ENCODE measurements at regions not wholly inside any gene's neighbourhood (a gene's known extent, or its start where the extent isn't known, plus 50 kb on each side); places are given as distances from the start of the nearest gene placed in this dataset.

DNA sequence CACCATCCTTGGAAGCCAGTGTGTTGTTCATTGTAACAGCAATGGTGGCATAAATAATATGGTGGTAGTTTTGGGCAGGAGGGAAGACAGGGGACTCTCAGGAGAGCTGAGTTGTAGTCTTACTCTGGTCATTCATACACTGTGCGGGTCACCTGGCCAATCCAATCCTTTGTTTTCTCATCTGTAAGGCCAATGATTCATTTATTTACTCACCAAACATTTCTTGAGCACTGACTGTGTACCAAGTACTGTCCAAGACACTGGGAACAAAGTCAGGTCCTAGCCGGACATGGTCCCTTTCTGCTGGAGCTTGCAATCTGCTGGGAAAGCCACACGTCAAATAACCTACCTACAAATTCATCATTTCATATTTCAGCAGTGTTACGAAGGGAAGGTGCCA, 302.7 kb downstream of the CYP26B1 start:
- DNase-seq (ENCODE audit: low read depth in 2 of 2) = no peak

DNA sequence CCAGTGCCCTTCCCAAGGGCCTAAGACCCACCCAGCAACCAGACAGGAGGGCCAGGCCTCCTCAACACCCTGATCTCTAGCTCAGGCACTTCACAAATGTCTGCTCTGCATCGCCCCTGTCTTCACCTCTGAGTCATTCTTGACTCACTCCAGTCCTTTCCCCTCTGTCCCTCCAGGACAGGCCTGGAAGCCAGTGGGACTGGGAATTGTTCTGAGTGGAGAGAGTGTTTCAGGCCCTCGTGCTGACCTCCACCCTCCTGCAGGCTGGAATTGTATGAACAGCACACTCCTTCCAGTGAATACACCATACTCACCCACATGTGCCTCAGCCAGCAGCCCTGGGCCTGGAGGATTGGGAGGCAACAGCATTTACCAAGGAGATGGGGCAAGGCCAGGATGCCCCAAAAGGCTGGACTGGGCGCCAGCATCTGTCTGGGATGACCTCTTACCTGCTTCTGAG, 304.2 kb downstream of the CYP26B1 start:
- peak in 1 of 2 donors; percentile 61 for DNase-seq (ENCODE audit: low read depth in 2 of 2)

DNA sequence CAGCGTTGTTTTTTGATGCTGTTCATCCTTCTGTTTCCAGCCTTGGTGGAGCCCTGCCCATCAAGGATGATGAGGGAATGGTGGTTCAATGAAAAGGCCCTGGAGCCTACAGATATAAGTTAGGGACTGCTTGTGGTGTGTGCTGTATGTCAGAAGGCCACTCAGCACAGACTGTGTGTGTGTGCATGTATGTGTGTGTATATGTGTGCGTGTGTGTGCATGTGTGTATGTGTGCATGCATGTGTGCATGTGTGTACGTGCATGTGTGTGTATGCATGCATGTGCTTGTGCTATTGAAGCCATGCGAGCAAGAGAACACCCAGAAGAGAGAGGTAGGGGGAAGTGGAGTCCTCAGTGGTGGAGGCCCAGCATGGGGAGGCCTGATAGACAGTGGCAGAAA, 304.9 kb downstream of the CYP26B1 start:
- DNase-seq (ENCODE audit: low read depth in 2 of 2) = no peak

DNA sequence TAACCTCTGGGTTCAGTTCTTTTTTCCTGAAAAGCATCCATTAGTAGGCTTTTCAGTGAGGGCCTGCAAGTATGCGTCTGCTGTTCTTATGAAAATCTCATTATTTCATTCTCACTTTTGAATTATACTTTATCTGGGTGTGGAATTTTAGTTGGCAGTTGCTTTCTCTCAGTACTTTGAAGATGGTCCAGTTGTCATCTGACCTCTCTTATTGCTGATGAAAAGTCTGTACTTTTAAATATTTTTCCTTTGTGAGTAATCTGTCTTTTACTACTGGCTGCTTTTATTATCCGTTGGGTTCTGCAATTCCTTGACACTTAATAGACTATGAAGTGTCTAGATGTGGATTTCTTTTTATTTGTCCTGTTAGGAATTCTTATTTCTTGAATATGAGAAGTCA, 307.8 kb downstream of the CYP26B1 start:
- no peak for DNase-seq (ENCODE audit: low read depth in 2 of 2)

DNA sequence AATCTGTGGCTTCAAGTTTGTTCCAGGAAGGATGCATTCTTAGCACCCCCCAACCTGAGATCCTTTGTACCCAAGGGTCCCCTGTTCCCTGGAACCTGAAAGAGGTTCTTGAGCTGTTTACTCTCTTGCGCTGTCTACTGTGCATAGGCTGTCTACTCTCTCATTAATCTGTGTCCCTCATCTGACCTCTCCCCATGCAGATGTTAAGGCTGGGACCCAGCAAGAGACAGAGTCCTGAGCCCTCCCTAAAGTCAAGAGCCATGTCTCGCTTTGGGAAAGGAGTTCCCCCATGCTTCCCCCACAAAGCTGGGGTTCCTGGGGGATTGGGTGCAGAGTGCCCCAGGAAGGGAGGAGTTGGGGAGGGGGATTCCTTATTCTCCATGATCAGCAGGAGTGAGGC, 312.9 kb downstream of the CYP26B1 start:
- no peak for DNase-seq (ENCODE audit: low read depth in 2 of 2)

DNA sequence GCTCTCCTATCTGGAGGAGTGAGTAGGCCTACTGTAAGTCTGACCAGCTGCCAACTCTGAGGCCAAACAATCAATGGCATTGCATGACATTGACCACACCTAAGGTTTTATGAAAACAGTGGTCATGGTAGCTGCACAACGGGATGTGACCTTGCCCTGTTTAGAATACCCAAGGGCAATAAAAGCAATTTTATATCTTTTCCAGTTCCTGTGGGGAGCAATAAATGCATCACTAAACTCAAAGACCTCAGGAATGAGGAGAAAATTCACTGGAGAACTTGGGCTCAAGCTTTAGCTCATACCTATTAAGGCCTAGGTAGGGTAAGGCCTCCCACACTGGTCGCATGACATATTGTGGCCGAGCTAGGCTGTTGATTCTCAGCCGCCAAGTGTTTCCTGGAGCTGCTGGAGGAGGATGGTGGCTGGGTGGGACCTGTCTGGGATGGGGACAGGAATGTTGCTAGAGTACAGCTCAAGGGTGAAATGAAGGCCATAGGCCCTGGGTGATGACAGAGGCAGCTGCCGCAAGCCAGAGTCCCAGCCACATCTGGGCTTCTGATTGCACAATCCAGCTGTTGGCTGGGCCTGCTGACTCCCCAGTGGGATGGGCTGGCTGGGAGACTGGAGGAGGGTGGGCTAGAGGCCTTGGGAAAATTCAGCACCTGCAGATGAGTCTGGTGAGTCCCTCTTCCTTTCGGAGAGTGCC, 313.7 kb downstream of the CYP26B1 start:
- no peak for DNase-seq (ENCODE audit: low read depth in 2 of 2)

DNA sequence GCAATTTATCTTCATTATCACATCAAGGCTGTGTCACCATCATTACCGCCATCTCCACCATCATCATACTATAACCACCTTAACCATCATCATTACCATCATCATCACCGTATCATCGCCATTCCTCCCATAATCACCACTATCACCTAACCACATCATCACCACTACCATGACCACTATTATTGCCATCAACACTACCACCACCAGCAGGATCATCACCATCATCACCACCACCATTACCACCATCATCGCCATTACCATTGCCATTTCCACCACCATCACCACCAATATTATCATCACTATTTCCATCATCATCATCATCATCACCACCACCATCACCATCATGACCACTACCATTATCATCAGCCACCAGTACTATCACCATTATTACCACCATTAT, 314.4 kb downstream of the CYP26B1 start:
- no peak for DNase-seq (ENCODE audit: low read depth in 2 of 2)

DNA sequence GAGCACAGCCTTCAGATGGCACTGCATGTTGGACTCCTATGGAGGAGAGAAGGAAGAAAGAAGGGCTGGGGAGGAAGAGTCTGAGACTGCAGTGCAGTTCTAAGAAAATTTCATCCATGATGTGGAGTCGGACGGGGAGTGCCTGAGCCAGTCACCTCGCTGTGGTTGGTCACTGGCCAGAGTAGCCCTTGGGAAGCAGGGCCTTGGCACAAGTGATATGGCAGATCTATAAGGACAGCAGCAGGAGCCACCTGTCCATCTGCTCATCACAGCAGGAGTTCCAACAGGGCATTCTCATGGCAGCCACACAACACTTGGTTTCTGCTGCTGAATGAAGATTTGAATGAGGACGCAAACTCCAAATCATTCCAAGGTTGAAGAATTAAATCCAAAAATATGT, 314.8 kb downstream of the CYP26B1 start:
- no peak for DNase-seq (ENCODE audit: low read depth in 2 of 2)

DNA sequence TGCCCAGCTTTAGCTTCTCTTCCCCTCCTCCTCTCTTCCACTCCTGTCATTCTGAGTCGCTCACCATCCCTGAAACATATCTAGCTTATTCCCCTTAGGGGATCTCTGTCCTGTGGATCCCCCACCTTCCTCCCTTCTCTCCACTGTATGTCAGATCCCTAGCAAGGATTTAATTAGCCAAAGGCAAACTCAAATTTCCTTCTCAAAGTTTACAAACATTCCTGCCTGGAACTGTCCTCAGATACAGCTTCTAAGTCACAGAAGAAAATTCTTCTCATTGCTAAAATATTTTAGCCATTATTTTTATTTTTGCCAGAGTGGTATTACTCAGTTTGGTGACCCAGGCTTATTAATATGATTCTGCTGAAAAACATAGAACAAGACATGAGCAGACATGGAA, 315.3 kb downstream of the CYP26B1 start:
- DNase-seq (ENCODE audit: low read depth in 2 of 2) = no peak

DNA sequence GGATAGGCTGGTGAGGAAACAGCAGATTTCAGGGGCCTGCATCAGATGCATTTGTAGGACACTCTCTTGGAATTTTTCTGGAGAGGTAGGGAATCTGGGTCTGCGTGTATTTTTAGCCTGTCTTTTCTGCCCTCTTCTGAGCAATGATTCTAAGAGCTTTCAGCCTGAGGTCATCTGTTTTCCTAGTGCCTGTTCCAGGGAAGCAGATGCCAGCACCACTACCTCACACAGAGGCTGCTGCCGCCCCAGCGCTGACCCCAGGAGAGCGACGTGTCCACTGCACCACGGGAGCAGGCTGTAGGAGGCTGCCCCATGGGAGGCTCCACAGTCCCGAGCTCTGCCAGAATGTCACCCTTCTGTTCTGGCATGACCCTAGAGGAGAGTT, 316.5 kb downstream of the CYP26B1 start:
- DNase-seq (ENCODE audit: low read depth in 2 of 2) = no peak

DNA sequence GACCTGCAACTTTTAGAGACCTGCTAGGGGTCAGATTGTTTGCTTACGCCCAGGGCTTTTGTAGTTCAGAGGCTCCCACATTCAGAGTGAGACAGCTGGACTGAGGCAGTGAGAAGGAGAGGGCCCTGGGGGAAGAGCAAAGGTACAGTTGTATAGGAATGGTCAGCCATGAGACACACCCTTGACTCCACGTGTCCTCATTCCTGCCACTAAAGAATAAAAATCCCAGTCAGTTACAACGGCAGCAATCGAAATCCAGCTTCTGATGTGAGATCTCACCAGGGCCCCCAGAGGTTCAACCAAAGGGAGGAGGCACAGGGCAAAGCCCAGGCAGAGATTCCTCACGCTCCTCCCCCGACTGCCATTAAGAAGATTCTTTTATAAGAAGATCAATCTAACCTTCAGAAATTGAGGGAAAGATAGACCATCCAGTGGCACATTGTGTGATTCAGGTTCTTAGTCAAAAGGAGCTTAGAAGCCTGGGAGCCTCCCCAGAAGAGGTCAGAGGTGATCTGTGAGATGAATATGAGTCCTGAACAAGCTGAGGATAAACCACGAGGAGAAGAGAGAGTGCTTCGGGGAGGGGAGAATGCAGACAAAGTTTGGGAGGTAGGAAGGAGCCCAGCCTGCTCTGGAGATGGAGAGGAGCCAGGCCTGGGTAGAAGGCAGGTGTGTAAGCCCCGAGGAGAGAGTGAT, 317.0 kb downstream of the CYP26B1 start:
- no peak for DNase-seq (ENCODE audit: low read depth in 2 of 2)

DNA sequence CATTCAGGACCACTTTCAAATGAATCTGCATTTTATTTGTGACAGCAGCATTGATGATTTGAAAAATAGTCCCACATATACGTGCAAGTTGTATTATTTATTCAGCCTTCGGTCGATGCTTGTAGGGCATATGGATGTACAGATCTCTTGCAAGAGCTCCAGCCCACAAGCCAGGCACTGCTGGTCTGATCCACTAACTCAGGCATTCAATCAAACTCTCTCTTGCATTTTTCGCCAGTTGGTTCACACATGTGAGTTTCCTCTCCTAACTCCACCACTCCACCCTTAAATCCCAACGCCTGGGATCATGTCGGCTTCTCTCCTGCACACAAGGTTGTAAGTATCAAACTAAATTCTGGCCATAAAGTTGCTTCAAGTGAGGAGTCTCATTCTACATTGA, 318.7 kb downstream of the CYP26B1 start:
- DNase-seq (ENCODE audit: low read depth in 2 of 2) = no peak

DNA sequence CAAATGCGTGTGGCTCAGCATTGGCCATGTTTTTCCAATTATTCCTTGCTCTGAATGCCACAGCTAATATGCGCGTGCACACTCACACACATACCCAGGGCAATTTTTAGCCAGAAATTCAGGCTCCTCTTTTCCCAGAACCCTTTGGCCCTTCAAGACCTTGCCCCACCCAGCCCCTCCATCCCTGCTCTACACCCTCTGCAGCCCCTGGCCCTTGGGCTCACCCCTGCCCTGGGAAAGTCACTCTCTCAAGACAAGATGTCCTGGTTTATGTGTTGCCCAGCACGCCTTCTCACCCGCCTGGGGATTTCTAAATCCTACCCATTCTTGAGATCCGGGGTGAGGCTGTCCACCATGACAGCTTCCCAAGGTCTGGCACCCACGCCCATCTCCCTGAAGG, 319.7 kb downstream of the CYP26B1 start:
- DNase-seq (ENCODE audit: low read depth in 2 of 2) = no peak

DNA sequence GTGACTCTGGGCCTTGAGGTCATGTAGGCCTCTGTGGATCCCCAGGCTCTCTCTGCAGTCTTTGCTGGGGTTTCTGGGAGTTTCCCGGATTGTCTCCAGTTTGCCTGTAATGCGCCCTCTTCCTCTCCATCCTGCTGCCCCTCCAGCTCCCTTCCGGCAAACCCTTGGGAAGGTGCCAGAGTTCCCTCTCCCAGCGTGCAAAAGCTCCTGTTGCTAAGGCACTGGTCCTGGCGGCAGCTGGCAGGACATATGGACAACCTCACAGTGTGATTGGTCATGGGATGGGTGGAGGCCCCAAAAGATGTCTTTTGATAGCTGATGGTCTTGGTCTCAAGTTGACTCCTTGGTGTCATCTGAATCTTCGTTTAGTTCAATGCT, 320.1 kb downstream of the CYP26B1 start:
- DNase-seq (ENCODE audit: low read depth in 2 of 2) = no peak

DNA sequence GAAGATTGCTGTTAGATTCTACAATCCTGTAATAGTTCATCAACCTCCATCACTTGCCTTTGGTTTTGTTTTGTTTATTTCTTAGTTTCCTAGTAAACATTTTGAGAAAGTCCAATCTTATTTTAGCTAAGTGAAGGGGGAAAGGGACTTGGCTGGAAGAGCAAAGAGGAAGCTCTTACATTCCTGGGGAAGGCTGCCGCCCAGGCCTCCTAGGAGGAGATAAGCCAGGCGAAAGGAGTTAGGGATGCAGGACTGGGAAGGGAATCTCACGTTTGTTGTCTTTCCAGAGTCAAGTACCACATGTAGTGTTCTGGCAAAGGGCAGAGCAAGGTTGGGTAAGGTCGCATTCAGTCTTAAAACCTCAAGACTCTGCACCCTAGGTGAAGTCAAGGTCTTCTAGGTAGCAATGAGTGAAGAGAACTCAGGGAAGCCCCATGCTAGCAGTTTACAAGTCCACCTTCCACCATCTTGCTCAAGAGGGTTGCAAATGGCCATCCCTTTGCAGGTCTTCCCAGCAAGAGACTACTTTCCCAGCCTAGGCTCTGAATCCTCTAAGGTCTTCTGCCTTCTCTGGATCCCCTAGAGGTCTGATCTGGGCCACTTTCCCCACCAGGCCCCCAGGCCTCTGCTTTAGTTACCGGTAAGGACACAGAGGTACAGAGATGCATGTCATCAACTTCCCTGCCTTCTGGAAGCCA, 320.7 kb downstream of the CYP26B1 start:
- no peak for DNase-seq (ENCODE audit: low read depth in 2 of 2)

DNA sequence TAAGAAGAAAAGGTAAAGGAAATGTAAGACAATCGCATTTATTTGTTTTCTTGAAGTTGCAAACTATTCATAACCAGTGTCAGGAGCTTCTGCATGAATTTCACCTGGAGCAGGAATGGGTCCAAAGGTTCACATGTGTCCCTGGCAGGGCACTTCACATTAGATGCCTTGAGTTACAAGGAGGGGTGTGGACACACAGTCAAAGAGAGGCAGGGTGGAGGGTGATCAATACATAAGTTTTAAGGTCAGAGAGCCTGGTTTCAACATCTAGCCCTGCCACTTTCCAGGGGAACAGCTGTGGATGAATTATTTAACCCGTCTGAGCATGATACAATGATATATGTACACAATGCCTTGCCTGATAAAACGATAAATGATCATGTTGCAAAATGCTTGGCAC, 321.4 kb downstream of the CYP26B1 start:
- DNase-seq (ENCODE audit: low read depth in 2 of 2) = no peak

DNA sequence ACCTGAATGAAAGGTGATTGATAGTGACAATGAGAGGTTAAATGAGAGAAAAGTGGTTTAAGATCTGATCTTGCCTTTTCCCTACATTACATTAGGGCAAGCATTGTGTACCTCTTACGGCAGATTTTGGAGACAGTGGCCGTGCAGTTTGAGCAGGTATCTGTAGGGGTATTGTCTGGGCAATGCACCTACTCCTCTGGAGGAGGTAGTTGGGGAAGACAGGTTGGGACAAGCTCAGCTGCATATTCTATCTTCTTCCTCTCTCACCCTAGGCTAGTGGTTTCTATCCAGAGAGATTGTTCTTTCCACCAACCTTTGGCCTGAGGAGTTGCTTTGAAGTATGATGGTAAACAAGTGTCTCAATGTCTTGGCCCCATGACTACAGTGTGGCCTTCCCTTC, 323.2 kb downstream of the CYP26B1 start:
- no peak for DNase-seq (ENCODE audit: low read depth in 2 of 2)

DNA sequence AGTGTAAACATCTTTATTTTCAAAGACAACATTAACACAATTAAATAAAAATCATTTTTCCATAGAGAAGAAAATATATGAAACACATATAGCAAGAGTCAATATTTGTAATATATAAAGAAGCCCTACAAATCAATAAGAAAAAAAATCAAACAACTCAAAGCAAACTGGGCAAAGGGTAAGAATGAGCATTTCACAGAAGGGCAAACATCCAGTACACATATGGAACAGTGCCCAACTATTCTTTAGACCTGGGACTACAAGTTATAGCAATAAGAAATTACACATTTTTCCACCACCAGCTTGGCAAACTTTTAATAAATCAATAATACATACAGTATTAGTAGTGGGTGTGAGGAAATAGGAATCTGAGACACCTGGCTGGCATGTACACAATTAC, 324.1 kb downstream of the CYP26B1 start:
- DNase-seq (ENCODE audit: low read depth in 2 of 2) = no peak

DNA sequence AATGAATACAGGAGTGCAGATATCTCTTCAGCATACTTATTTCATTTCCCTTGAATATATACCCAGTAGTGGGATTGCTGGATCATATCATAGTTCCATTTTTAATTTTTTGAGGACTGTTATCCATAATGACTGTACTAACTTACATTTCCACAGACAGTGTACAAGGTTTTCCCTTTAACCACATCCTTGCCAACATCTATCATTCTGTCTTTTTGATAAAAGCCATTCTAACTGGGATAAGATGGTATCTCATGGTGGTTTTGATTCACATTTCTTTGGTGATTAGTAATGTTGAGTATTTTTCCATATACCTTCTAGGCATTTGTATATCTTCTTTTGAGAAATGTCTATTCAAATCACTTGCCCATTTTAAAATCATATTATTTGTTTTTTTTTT, 325.2 kb downstream of the CYP26B1 start:
- DNase-seq (ENCODE audit: low read depth in 2 of 2) = no peak

DNA sequence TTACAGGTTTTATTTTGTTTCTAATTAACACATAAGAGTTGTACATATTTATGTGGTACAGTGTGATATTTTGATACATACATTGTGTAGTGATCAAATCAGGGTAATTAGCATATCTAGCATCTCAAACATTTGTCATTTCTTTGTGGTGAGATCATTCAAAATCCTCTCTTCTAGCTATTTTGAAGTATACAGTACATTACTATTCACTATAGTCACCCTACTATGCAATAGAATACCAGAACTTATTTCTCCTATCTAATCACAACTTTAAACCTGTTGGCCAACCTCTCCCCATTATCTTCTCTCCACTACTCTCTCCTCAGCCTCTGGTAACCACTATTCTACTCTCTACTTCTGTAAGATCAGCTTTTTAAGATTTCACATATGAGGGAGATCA, 325.8 kb downstream of the CYP26B1 start:
- no peak for DNase-seq (ENCODE audit: low read depth in 2 of 2)

DNA sequence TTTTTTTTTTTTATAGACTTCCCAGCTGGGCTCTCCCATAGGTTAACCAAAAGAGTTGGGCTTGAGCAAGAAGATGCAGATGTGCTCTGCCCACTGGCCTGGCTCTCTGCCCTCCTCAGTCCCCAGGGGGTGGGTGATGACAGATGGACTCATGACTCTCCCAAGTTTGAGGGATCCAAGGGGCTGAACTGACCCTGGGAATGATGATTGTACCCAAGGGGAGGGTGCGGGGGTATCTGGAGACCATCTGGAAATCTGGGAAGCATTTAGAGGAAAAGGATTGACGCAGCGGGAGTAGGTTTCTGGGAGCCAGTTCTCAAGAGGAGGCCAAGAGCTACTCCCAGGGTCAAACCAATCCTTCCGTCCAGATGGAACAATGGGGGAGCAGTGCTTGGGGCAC, 330.8 kb downstream of the CYP26B1 start:
- DNase-seq (ENCODE audit: low read depth in 2 of 2) = no peak

DNA sequence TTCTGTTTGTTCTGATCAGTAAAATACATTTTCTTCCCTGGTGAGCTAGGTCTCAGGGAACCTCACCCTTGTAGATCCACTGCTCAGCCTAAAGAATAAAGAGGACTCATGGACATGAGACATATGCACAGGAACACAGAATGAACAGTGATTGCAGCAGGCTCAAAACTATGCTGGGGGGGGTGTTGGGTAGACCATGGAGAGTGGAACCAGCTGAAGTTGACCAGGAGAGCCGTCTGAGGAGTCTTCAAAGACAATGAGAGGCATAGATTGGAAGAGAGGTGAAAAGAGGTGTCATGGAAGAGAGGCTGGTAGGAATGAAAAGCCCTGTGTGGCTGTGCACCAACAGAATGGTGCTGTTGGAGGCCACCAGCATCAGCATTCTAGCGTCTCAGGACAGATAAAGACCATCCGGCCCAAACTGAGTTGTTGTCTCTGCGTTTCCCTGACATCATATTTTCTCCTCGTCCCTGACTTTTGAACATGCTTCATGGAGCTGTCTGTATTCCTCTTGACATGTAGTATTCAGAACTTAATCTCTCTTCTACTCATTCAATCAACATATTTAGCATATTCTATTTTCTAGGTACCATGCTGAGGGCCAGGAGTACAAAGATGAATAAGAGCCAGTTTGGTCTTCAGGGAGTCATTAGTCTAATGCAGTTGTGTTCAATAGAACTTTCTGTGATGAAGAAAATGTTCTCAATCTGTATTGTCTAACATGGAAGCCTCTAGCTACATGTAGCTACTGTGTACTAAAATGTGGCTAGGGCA, 331.8 kb downstream of the CYP26B1 start:
- DNase-seq (ENCODE audit: low read depth in 2 of 2) = no peak
